GM18519 (cell line): ENCODE measurements at regions not wholly inside any gene's neighbourhood (a gene's known extent, or its start where the extent isn't known, plus 50 kb on each side); places are given as distances from the start of the nearest gene placed in this dataset.

Experiments used
- ATAC-seq: cut with Tn5 transposase; IDR thresholded peaks from one replicate; pipeline ENCODE4 v1.9.1; 2021; ENCODE audit warnings: mild to moderate bottlenecking, moderate library complexity; ENCODE audit not compliant: unreplicated experiment, low FRiP score

GRCh38 chr6:75546381-75546780 lies 52.8 kb upstream of the FILIP1 start:
- ATAC-seq, result peak; percentile 41

GRCh38 chr6:75550544-75551167 lies 51.0 kb upstream of the SENP6 start:
- ATAC-seq, result no peak

- ATAC-seq, result no peak
Observed at GRCh38 chr6:75551367-75551952, 50.2 kb upstream of the SENP6 start.
